H9 (cell line): ENCODE measurements at regions not wholly inside any gene's neighbourhood (a gene's known extent, or its start where the extent isn't known, plus 50 kb on each side); places are given as distances from the start of the nearest gene placed in this dataset.

Experiments used
- DNase-seq: peaks from one replicate; pipeline ENCODE4 v3.0.0-alpha.2; 2017
- H2AFZ ChIP-seq: one replicate; pipeline ENCODE4 v1.6.1; 2013; ENCODE audit warnings: mild to moderate bottlenecking, low read length, control low read depth, moderate library complexity
- H2AK5ac ChIP-seq: 2 replicates; pipeline ENCODE4 v1.6.1; 2013; ENCODE audit warnings: low read length, control low read depth, mixed read lengths; ENCODE audit not compliant: insufficient read length
- H2BK120ac ChIP-seq: one replicate; pipeline ENCODE4 v1.6.1; 2013; ENCODE audit warnings: low read depth, mild to moderate bottlenecking, low read length, control low read depth, inconsistent platforms; ENCODE audit not compliant: poor library complexity, severe bottlenecking
- H2BK12ac ChIP-seq: 2 replicates; pipeline ENCODE4 v1.6.1; 2013; ENCODE audit warnings: low read length, control low read depth, mixed read lengths, low read depth; ENCODE audit not compliant: insufficient read length
- H2BK15ac ChIP-seq: 2 replicates; pipeline ENCODE4 v1.6.1; 2013; ENCODE audit warnings: low read depth, low read length, control low read depth
- H2BK20ac ChIP-seq: one replicate; pipeline ENCODE4 v1.6.1; 2013; ENCODE audit warnings: low read depth, mild to moderate bottlenecking, low read length, control low read depth, inconsistent platforms; ENCODE audit not compliant: poor library complexity, severe bottlenecking
- H2BK5ac ChIP-seq: 2 replicates; pipeline ENCODE4 v1.6.1; 2013; ENCODE audit warnings: low read length, control low read depth, mixed read lengths; ENCODE audit not compliant: insufficient read length
- H3K14ac ChIP-seq: 2 replicates; pipeline ENCODE4 v1.6.1; 2013; ENCODE audit warnings: low read length, control low read depth; ENCODE audit not compliant: insufficient read depth
- H3K18ac ChIP-seq: 2 replicates; pipeline ENCODE4 v1.6.1; 2013; ENCODE audit warnings: low read depth, mild to moderate bottlenecking, mixed read lengths, low read length, control low read depth; ENCODE audit not compliant: insufficient read length
- H3K23ac ChIP-seq: 2 replicates; pipeline ENCODE4 v1.6.1; 2013; ENCODE audit warnings: low read length, control low read depth, mixed read lengths, low read depth; ENCODE audit not compliant: insufficient read length
- H3K23me2 ChIP-seq: 2 replicates; pipeline ENCODE4 v1.6.1; 2013; ENCODE audit warnings: low read depth, mild to moderate bottlenecking, mixed read lengths, low read length, control low read depth; ENCODE audit not compliant: insufficient read length, poor library complexity, severe bottlenecking
- H3K27ac ChIP-seq: 2 replicates; pipeline ENCODE4 v1.5.1; 2013; ENCODE audit warnings: low read length, control low read depth, mixed read lengths, low read depth; ENCODE audit not compliant: insufficient read length
- H3K27me3 ChIP-seq: 2 replicates; pipeline ENCODE4 v1.6.1; 2013; ENCODE audit warnings: low read length, control low read depth, inconsistent platforms; ENCODE audit not compliant: insufficient read depth
- H3K4ac ChIP-seq: 2 replicates; pipeline ENCODE4 v1.6.1; 2013; ENCODE audit warnings: low read depth, mild to moderate bottlenecking, control low read depth, inconsistent platforms, low read length, moderate library complexity
- H3K4me1 ChIP-seq: 2 replicates; pipeline ENCODE4 v1.6.1; 2013; ENCODE audit warnings: low read length, control low read depth, inconsistent platforms; ENCODE audit not compliant: insufficient read depth
- H3K4me2 ChIP-seq: 2 replicates; pipeline ENCODE4 v1.6.1; 2013; ENCODE audit warnings: low read length, control low read depth, mixed read lengths; ENCODE audit not compliant: insufficient read length, insufficient read depth
- H3K56ac ChIP-seq: 2 replicates; pipeline ENCODE4 v1.6.1; 2013; ENCODE audit warnings: low read depth, mild to moderate bottlenecking, mixed read lengths, low read length, control low read depth; ENCODE audit not compliant: insufficient read length
- H3K79me1 ChIP-seq: 2 replicates; pipeline ENCODE4 v1.6.1; 2013; ENCODE audit warnings: low read depth, mild to moderate bottlenecking, moderate library complexity, low read length, control low read depth, inconsistent platforms; ENCODE audit not compliant: insufficient read depth, poor library complexity, severe bottlenecking
- H3K79me2 ChIP-seq: 2 replicates; pipeline ENCODE4 v1.6.1; 2013; ENCODE audit warnings: low read length, control low read depth, inconsistent platforms; ENCODE audit not compliant: insufficient read depth
- H3K9ac ChIP-seq: 2 replicates; pipeline ENCODE4 v1.6.1; 2013; ENCODE audit warnings: low read length, control low read depth, mixed read lengths; ENCODE audit not compliant: insufficient read length; ENCODE audit errors: extremely low read depth
- H3K9me3 ChIP-seq: one replicate; pipeline ENCODE4 v1.6.1; 2013; ENCODE audit warnings: low read depth, low read length, inconsistent platforms; ENCODE audit not compliant: control insufficient read depth
- H3T11ph ChIP-seq: one replicate; pipeline ENCODE4 v1.6.1; 2013; ENCODE audit warnings: mild to moderate bottlenecking, low read length, control low read depth, inconsistent platforms
- H4K20me1 ChIP-seq: one replicate; pipeline ENCODE4 v1.6.1; 2013; ENCODE audit not compliant: control insufficient read depth, insufficient read length, insufficient read depth
- H4K5ac ChIP-seq: 2 replicates; pipeline ENCODE4 v1.6.1; 2013; ENCODE audit warnings: low read depth, mild to moderate bottlenecking, mixed read lengths, low read length, control low read depth; ENCODE audit not compliant: insufficient read length
- H4K8ac ChIP-seq: replicated peaks from 2 replicates; pipeline ENCODE4 v1.6.1; 2013; ENCODE audit warnings: low read length, control low read depth, mixed read lengths, low read depth; ENCODE audit not compliant: insufficient read length
- H4K91ac ChIP-seq: 2 replicates; pipeline ENCODE4 v1.6.1; 2013; ENCODE audit warnings: low read depth, mild to moderate bottlenecking, moderate library complexity, mixed read lengths, low read length, control low read depth; ENCODE audit not compliant: insufficient read length
- H3K27ac Mint-ChIP-seq, 3 experiments: 2 replicates in 2 of 3; 3 replicates in 1 of 3; pipeline ENCODE4 v1.8.0; 2020 to 2021; ENCODE audit warnings: mixed read lengths in 3 of 3, mild to moderate bottlenecking in 1 of 3, moderate library complexity in 1 of 3
- H3K27me3 Mint-ChIP-seq: 2 replicates; pipeline ENCODE4 v1.8.0; 2021; ENCODE audit warnings: low read depth, mild to moderate bottlenecking, moderate library complexity, mixed read lengths
- H3K36me3 Mint-ChIP-seq, 3 experiments: 2 replicates in 2 of 3; 3 replicates in 1 of 3; pipeline ENCODE4 v1.8.0; 2020 to 2021; ENCODE audit warnings: low read depth in 3 of 3, mixed read lengths in 3 of 3; ENCODE audit not compliant: insufficient read depth in 1 of 3
- H3K4me1 Mint-ChIP-seq, 2 experiments: 2 replicates each; pipeline ENCODE4 v1.8.0; 2020; ENCODE audit warnings: mixed read lengths in 2 of 2
- H3K4me3 Mint-ChIP-seq, 2 experiments: 2 replicates in 1 of 2; 3 replicates in 1 of 2; pipeline ENCODE4 v1.8.0; 2020 to 2021; ENCODE audit warnings: mild to moderate bottlenecking in 2 of 2, mixed read lengths in 2 of 2, moderate library complexity in 1 of 2
- H3K9me3 Mint-ChIP-seq, 2 experiments: 2 replicates in 1 of 2; 3 replicates in 1 of 2; pipeline ENCODE4 v1.8.0; 2020; ENCODE audit warnings: mild to moderate bottlenecking in 2 of 2, mixed read lengths in 2 of 2, moderate library complexity in 1 of 2
- CTCF ChIP-seq: fragments of 200-600 bp; sonication (generic); conservative IDR thresholded peaks from 3 replicates; pipeline ENCODE4 v1.8.0; 2021; ENCODE audit warnings: antibody characterized with exemption, mild to moderate bottlenecking
- WGBS: extraction: QIAGEN DNeasy Blood & Tissue Kit; methylation state at CpG from one replicate; pipeline ENCODE4 v1.1.7; 2013; ENCODE audit warnings: missing lambda C conversion rate, low lambda C conversion rate, mixed read lengths; ENCODE audit not compliant: insufficient read length; ENCODE audit errors: extremely low coverage; 5-methylcytosine and 5-hydroxymethylcytosine counted together

- WGBS: no CpG with 5 or more reads among the region's 4 CpGs
- H4K8ac ChIP-seq: no peak overlapping the region
- no peaks in the 10 kb centered on the region for H3K4me1 ChIP-seq
- no peak overlapping the region for H2BK20ac ChIP-seq
- H3K79me2 ChIP-seq: no peaks in the 10 kb centered on the region
- H4K20me1 ChIP-seq: no peaks in the 10 kb centered on the region
- no peak overlapping the region; the same call in 1 of the 2 replicates for H3K14ac ChIP-seq
- no peaks in the 10 kb centered on the region for H3K9me3 ChIP-seq
- DNase-seq: no peak
- peaks cover 9% of the 10 kb centered on the region for H3K27me3 Mint-ChIP-seq
- no peak overlapping the region for H2BK12ac ChIP-seq
- H3K23ac ChIP-seq: no peak overlapping the region
- no peaks in the 10 kb centered on the region for H3K4me1 Mint-ChIP-seq
- no peak overlapping the region for H2AFZ ChIP-seq
- no peak overlapping the region for H2BK120ac ChIP-seq
- H3K18ac ChIP-seq: no peak overlapping the region
- H3K27ac ChIP-seq: no peak overlapping the region
- H3T11ph ChIP-seq: no peak overlapping the region
- no peak overlapping the region for H2BK15ac ChIP-seq
- no peak overlapping the region for H3K4me2 ChIP-seq
- no peak overlapping the region for H2BK5ac ChIP-seq
- H3K23me2 ChIP-seq: no peaks in the 10 kb centered on the region
- H3K9ac ChIP-seq: no peak overlapping the region
- no peak overlapping the region for H4K91ac ChIP-seq
- no peak overlapping the region for H2AK5ac ChIP-seq
- no peak for TF ChIP-seq CTCF
- H3K27ac Mint-ChIP-seq: no peak overlapping the region
- peaks cover 14 to 26% of the 10 kb centered on the region in 2 experiments for H3K9me3 Mint-ChIP-seq
- H3K56ac ChIP-seq: no peak overlapping the region
- no peaks in the 10 kb centered on the region for H3K27me3 ChIP-seq
- H3K4me3 Mint-ChIP-seq: no peak overlapping the region
- H3K79me1 ChIP-seq: no peaks in the 10 kb centered on the region
- peaks cover 0 to 9% (median 6%) of the 10 kb centered on the region in 3 experiments; a peak in 4 of 7 replicates for H3K36me3 Mint-ChIP-seq
- no peak overlapping the region for H3K4ac ChIP-seq
- no peak overlapping the region for H4K5ac ChIP-seq
These were observed 341.8 kb downstream of the LMX1A start for GRCh38 chr1:165014753-165015152.
